Neural cell (in vitro differentiated cells): ENCODE measurements at regions not wholly inside any gene's neighbourhood (a gene's known extent, or its start where the extent isn't known, plus 50 kb on each side); places are given as distances from the start of the nearest gene placed in this dataset.

ENCODE experiments used
- H2AFZ ChIP-seq: fragments of 200-600, 300-800 bp; sonication (generic), shearing (Covaris generic); 2 replicates; pipeline ENCODE4 v1.6.0; 2014; ENCODE audit warnings: low read depth, mild to moderate bottlenecking, antibody characterized with exemption, low read length, moderate library complexity
- H3F3A ChIP-seq: fragments of 200-600 bp; shearing (Covaris generic); 2 replicates; pipeline ENCODE4 v1.6.1; 2016; ENCODE audit warnings: mild to moderate bottlenecking, moderate library complexity, mixed read lengths, antibody characterized with exemption, low read length; ENCODE audit not compliant: insufficient read depth, poor library complexity, severe bottlenecking
- H3K27ac ChIP-seq: fragments of 200-600, 300-800 bp; sonication (generic), shearing (Covaris generic); 2 replicates; pipeline ENCODE4 v1.5.1; 2014; ENCODE audit warnings: mild to moderate bottlenecking, low read length, moderate library complexity
- H3K27me3 ChIP-seq: fragments of 300-800, 200-600 bp; sonication (generic), shearing (Covaris generic); 2 replicates; pipeline ENCODE4 v1.6.0; 2014; ENCODE audit warnings: mild to moderate bottlenecking, low read depth, low read length, moderate library complexity; ENCODE audit not compliant: insufficient read depth
- H3K36me3 ChIP-seq: fragments of 300-800, 200-600 bp; sonication (generic), shearing (Covaris generic); 2 replicates; pipeline ENCODE4 v1.5.1; 2014; ENCODE audit warnings: mild to moderate bottlenecking, antibody characterized with exemption, low read length, moderate library complexity; ENCODE audit not compliant: insufficient read depth
- H3K4me2 ChIP-seq: fragments of 300-800, 200-600 bp; sonication (generic), shearing (Covaris generic); 2 replicates; pipeline ENCODE4 v1.6.0; 2014; ENCODE audit warnings: mild to moderate bottlenecking, low read length
- H3K4me3 ChIP-seq: fragments of 300-800, 200-600 bp; sonication (generic), shearing (Covaris generic); 2 replicates; pipeline ENCODE4 v1.5.1; 2014; ENCODE audit warnings: mild to moderate bottlenecking, low read length, moderate library complexity
- H3K79me2 ChIP-seq: fragments of 200-600 bp; shearing (Covaris generic); replicated peaks from 2 replicates; pipeline ENCODE4 v1.6.0; 2014; ENCODE audit warnings: mild to moderate bottlenecking, low read length, moderate library complexity; ENCODE audit not compliant: insufficient read depth
- H3K9ac ChIP-seq: fragments of 300-800, 200-600 bp; sonication (generic), shearing (Covaris generic); 2 replicates; pipeline ENCODE4 v1.6.1; 2016; ENCODE audit warnings: mild to moderate bottlenecking, low read length, mixed read lengths
- H3K9me2 ChIP-seq: fragments of 200-600 bp; shearing (Covaris generic); 2 replicates; pipeline ENCODE4 v1.6.1; 2016; ENCODE audit warnings: mild to moderate bottlenecking, low read length, mixed read lengths; ENCODE audit not compliant: insufficient read depth
- H3K9me3 ChIP-seq: fragments of 200-600, 300-800 bp; sonication (generic), shearing (Covaris generic); 2 replicates; pipeline ENCODE4 v1.6.1; 2016; ENCODE audit warnings: mild to moderate bottlenecking, mixed run types, low read length, moderate library complexity, mixed read lengths
- H4K20me1 ChIP-seq: fragments of 200-600 bp; shearing (Covaris generic); 2 replicates; pipeline ENCODE4 v1.6.1; 2016; ENCODE audit warnings: mild to moderate bottlenecking, mixed run types; ENCODE audit not compliant: insufficient read depth
- CTCF ChIP-seq: fragments of 450-650 bp; IDR thresholded peaks from 2 replicates; pipeline ENCODE4 v1.5.1; 2014; ENCODE audit warnings: antibody characterized with exemption, mild to moderate bottlenecking, moderate library complexity; ENCODE audit not compliant: poor library complexity, severe bottlenecking
- EP300 ChIP-seq: fragments of 450-650 bp; conservative IDR thresholded peaks from 2 replicates; pipeline ENCODE4 v1.6.1; 2014; ENCODE audit warnings: antibody characterized with exemption, mild to moderate bottlenecking, moderate library complexity; ENCODE audit not compliant: poor library complexity, severe bottlenecking
- MXI1 ChIP-seq: fragments of 450-650 bp; conservative IDR thresholded peaks from 2 replicates; pipeline ENCODE4 v1.6.1; 2014; ENCODE audit warnings: antibody characterized with exemption, mild to moderate bottlenecking; ENCODE audit not compliant: poor library complexity, severe bottlenecking
- RAD21 ChIP-seq: fragments of 450-650 bp; conservative IDR thresholded peaks from 2 replicates; pipeline ENCODE4 v1.6.1; 2014; ENCODE audit warnings: antibody characterized with exemption, mild to moderate bottlenecking, moderate library complexity
- REST ChIP-seq: IDR thresholded peaks from 2 replicates; pipeline ENCODE4 v1.6.1; 2012; ENCODE audit warnings: borderline replicate concordance
- SMC3 ChIP-seq: fragments of 450-650 bp; conservative IDR thresholded peaks from 2 replicates; pipeline ENCODE4 v1.6.1; 2014; ENCODE audit warnings: antibody characterized with exemption, mild to moderate bottlenecking, moderate library complexity; ENCODE audit not compliant: poor library complexity

- Histone ChIP-seq H3K9me2 (no peaks in the 10 kb centered on the region), H3F3A (no peaks in the 10 kb centered on the region), H3K9ac (no peak overlapping the region), H4K20me1 (no peaks in the 10 kb centered on the region), H3K4me2 (no peak overlapping the region), H3K4me3 (no peak overlapping the region), H3K27ac (no peak overlapping the region), H3K27me3 (no peaks in the 10 kb centered on the region), H2AFZ (no peak overlapping the region), H3K9me3 (no peaks in the 10 kb centered on the region), H3K79me2 (no peaks in the 10 kb centered on the region), H3K36me3 (no peaks in the 10 kb centered on the region)
- no peak for TF ChIP-seq REST
These were observed 124.5 kb upstream of the USP24 start for GRCh38 chr1:55339681-55340080.

DNA sequence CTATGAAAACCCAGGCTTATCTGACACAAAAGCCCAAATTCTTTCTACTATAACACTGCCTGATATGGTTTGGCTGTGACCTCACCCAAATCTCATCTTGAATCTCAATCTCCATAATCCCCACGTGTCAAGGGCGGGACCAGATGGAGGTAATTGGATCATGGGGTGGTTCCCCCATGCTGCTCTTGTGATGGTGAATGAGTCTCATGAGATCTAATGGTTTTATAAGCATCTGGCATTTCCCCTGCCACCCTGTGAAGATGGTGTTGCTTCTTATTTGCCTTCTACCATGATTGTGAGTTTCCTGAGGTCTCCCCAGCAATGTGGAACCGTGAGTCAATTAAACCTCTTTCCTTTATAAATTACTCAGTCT, 123.3 kb upstream of the USP24 start:
- no peak overlapping the region for H3K4me3 ChIP-seq
- no peaks in the 10 kb centered on the region for H3K27me3 ChIP-seq
- H3K4me2 ChIP-seq, result no peak overlapping the region
- H3K27ac ChIP-seq, result no peak overlapping the region
- no peaks in the 10 kb centered on the region for H3K36me3 ChIP-seq
- no peaks in the 10 kb centered on the region for H3K79me2 ChIP-seq
- no peak overlapping the region for H3K9ac ChIP-seq
- no peak overlapping the region for H2AFZ ChIP-seq
- no peaks in the 10 kb centered on the region for H3K9me3 ChIP-seq
- H4K20me1 ChIP-seq, result no peaks in the 10 kb centered on the region
- no peaks in the 10 kb centered on the region for H3F3A ChIP-seq
- TF ChIP-seq CTCF, result no peak
- no peak for TF ChIP-seq EP300
- no peaks in the 10 kb centered on the region for H3K9me2 ChIP-seq

GRCh38 chr1:55337801-55338447, 122.8 kb upstream of the USP24 start:
- no peak overlapping the region for H2AFZ ChIP-seq
- H3K4me2 ChIP-seq, result no peak overlapping the region
- no peak for TF ChIP-seq MXI1
- peak; percentile 52 for TF ChIP-seq CTCF
- TF ChIP-seq SMC3, result peak; percentile 13
- TF ChIP-seq RAD21, result peak; percentile 41
- H3K9ac ChIP-seq, result no peak overlapping the region
- no peaks in the 10 kb centered on the region for H3K36me3 ChIP-seq
- no peak overlapping the region for H3K4me3 ChIP-seq
- H4K20me1 ChIP-seq, result no peaks in the 10 kb centered on the region
- no peaks in the 10 kb centered on the region for H3K27me3 ChIP-seq
- H3K27ac ChIP-seq, result no peak overlapping the region
- no peaks in the 10 kb centered on the region for H3K79me2 ChIP-seq
- H3K9me3 ChIP-seq, result no peaks in the 10 kb centered on the region
- no peaks in the 10 kb centered on the region for H3K9me2 ChIP-seq
- H3F3A ChIP-seq, result no peaks in the 10 kb centered on the region
